GM12878 (cell line): ENCODE measurements at regions not wholly inside any gene's neighbourhood (a gene's known extent, or its start where the extent isn't known, plus 50 kb on each side); places are given as distances from the start of the nearest gene placed in this dataset.

Source experiments
- ATAC-seq: fragments of 200-7000 bp; cut with Tn5 transposase; 3 replicates; pipeline ENCODE4 v1.9.1; 2020; ENCODE audit warnings: mild to moderate bottlenecking, moderate library complexity
- BruUV-seq: library from RNA; stranded (reverse); fragments of 400-500 nt; replicated peaks from 2 replicates; lab custom pipeline; 2021; lab: Mats Ljungman, UMichigan
- CTCF ChIA-PET: fragments of 300-600 bp; sonication (Branson Sonifier 250); formaldehyde crosslinking; extraction: SDS; loops from one replicate; lab custom pipeline; 2021; ENCODE audit warnings: inconsistent platforms; lab: Yijun Ruan, JAX
- POLR2A ChIA-PET: fragments of 350-600 bp; formaldehyde crosslinking; extraction: SDS; loops from one replicate; lab custom pipeline; 2021; ENCODE audit warnings: inconsistent platforms; lab: Charles Lee
- RAD21 ChIA-PET: fragments of 300-600 bp; sonication (Branson Sonifier 250); formaldehyde crosslinking; loops from one replicate; lab custom pipeline; 2023; ENCODE audit warnings: antibody characterized with exemption; ENCODE audit not compliant: unreplicated experiment; lab: Charles Lee
- SMC1A ChIA-PET: fragments of 300-600 bp; sonication (Branson Sonifier 250); formaldehyde crosslinking; loops from one replicate; lab custom pipeline; 2023; ENCODE audit not compliant: unreplicated experiment, uncharacterized antibody; lab: Charles Lee
- DNase-seq: peaks from one replicate; pipeline ENCODE4 v3.0.0-alpha.2; 2011; ENCODE audit warnings: low read depth, low spot score
- FAIRE-seq: peaks from 3 replicates; lab custom pipeline; 2011; peaks lifted over from hg19 to GRCh38; lab: Jason Lieb, UNC
- H2AFZ ChIP-seq: 2 replicates; pipeline ENCODE4 v1.6.0; 2011; ENCODE audit warnings: low read depth, low read length, control low read depth; ENCODE audit not compliant: control insufficient read depth
- H3K27ac ChIP-seq: 2 replicates; pipeline ENCODE4 v1.5.1; 2011; ENCODE audit warnings: control low read depth; ENCODE audit not compliant: control insufficient read depth, insufficient read depth
- H3K27me3 ChIP-seq, 2 experiments: replicated peaks in 1 of 2; 2 replicates each; pipeline versions ENCODE4 v1.6.0 to v1.6.1; 2011; ENCODE audit warnings: low read length in 1 of 2; ENCODE audit not compliant: control insufficient read depth in 2 of 2, insufficient read depth in 2 of 2
- H3K36me3 ChIP-seq, 2 experiments: 2 replicates each; pipeline ENCODE4 v1.5.1; 2011; ENCODE audit warnings: low read length in 1 of 2; ENCODE audit not compliant: control insufficient read depth in 2 of 2, insufficient read depth in 2 of 2
- H3K4me1 ChIP-seq: 2 replicates; pipeline ENCODE4 v1.6.1; 2011; ENCODE audit warnings: mild to moderate bottlenecking, low read length, moderate library complexity, mixed read lengths; ENCODE audit not compliant: control insufficient read depth, insufficient read depth
- H3K4me2 ChIP-seq: 2 replicates; pipeline ENCODE4 v1.6.0; 2011; ENCODE audit warnings: control low read depth; ENCODE audit not compliant: control insufficient read depth, insufficient read depth
- H3K4me3 ChIP-seq: fragments of 200-600 bp; sonication (generic); 2 replicates; pipeline ENCODE4 v1.5.1; 2016
- H3K79me2 ChIP-seq: 2 replicates; pipeline ENCODE4 v1.6.0; 2011; ENCODE audit warnings: low read length; ENCODE audit not compliant: control insufficient read depth, insufficient read depth
- H3K9ac ChIP-seq: 2 replicates; pipeline ENCODE4 v1.8.0; 2011; ENCODE audit warnings: low read length, control low read depth, mixed read lengths; ENCODE audit not compliant: control insufficient read depth, insufficient read depth
- H3K9me3 ChIP-seq: replicated peaks from 3 replicates; pipeline ENCODE4 v1.5.1; 2011; ENCODE audit warnings: mild to moderate bottlenecking, low read length; ENCODE audit not compliant: control insufficient read depth, insufficient read depth
- H4K20me1 ChIP-seq: 2 replicates; pipeline ENCODE4 v1.6.0; 2011; ENCODE audit not compliant: control insufficient read depth, insufficient read depth
- CBX5 ChIP-seq: sonication (generic); IDR thresholded peaks from 2 replicates; pipeline ENCODE4 v1.6.1; 2016; ENCODE audit warnings: low read depth, moderate library complexity, mild to moderate bottlenecking, inconsistent platforms
- EED ChIP-seq: sonication (generic); IDR thresholded peaks from 2 replicates; pipeline ENCODE4 v1.6.1; 2016; ENCODE audit warnings: antibody characterized with exemption, low read depth
- IRF5 ChIP-seq: fragments of 450-650 bp; IDR thresholded peaks from 2 replicates; pipeline ENCODE4 v1.6.1; 2017; ENCODE audit warnings: borderline replicate concordance
- KDM1A ChIP-seq: fragments of 200-600 bp; sonication (generic); IDR thresholded peaks from 2 replicates; pipeline ENCODE4 v1.6.1; 2016; ENCODE audit warnings: borderline replicate concordance
- NFYA ChIP-seq: IDR thresholded peaks from 2 replicates; pipeline ENCODE4 v1.6.1; 2011; ENCODE audit warnings: low read depth, mild to moderate bottlenecking, low read length, improper control_type of control experiment, borderline replicate concordance
- SMAD5 ChIP-seq: IDR thresholded peaks from 2 replicates; pipeline ENCODE4 v1.6.1; 2016; ENCODE audit warnings: antibody characterized with exemption, low read depth
- SREBF1 ChIP-seq: IDR thresholded peaks from 2 replicates; pipeline ENCODE4 v1.6.1; 2012; ENCODE audit warnings: mild to moderate bottlenecking, low read length
- STAT1 ChIP-seq: fragments of 450-650 bp; conservative IDR thresholded peaks from 2 replicates; pipeline ENCODE4 v1.6.1; 2014; ENCODE audit warnings: antibody characterized with exemption, mild to moderate bottlenecking
- TAF1 ChIP-seq: IDR thresholded peaks from 2 replicates; pipeline ENCODE4 v1.6.1; 2011; ENCODE audit warnings: mild to moderate bottlenecking, low read depth, low read length, borderline replicate concordance
- WRNIP1 ChIP-seq: IDR thresholded peaks from 2 replicates; pipeline ENCODE4 v1.6.1; 2011; ENCODE audit warnings: low read depth, low read length, improper control_type of control experiment, borderline replicate concordance
- WGBS: methylation state at CpG from one replicate; pipeline ENCODE4 v1.1.6; 2016; ENCODE audit warnings: low lambda C conversion rate; ENCODE audit not compliant: insufficient replicate concordance, insufficient coverage; ENCODE audit errors: missing lambda C conversion rate; 5-methylcytosine and 5-hydroxymethylcytosine counted together
- in situ Hi-C: fragments of 300-500 bp; cut with MboI; formaldehyde crosslinking; loops from 9 replicates; pipeline ENCODE4 v1.14.3; 2018; ENCODE audit warnings: mixed read lengths
- intact Hi-C: fragments of 100-400 bp; cut with micrococcal nuclease; formaldehyde crosslinking; loops from one replicate; pipeline ENCODE4 v1.14.2; 2022; ENCODE audit not compliant: unreplicated experiment
- TF ChIP-seq, protein P1 (sequence below): IDR thresholded peaks from 2 replicates; pipeline ENCODE4 v1.6.1; 2011; ENCODE audit warnings: borderline replicate concordance, low read depth, mild to moderate bottlenecking, moderate library complexity, mixed read lengths, low read length; ENCODE audit not compliant: insufficient read depth; ENCODE audit errors: extremely low read length

- no peak for ATAC-seq
- ChIA-PET CTCF (no interaction called here), POLR2A (no interaction called here), SMC1A (no interaction called here), RAD21 (no interaction called here)
- Histone ChIP-seq H3K4me2 (no peak overlapping the region), H3K79me2 (no peaks in the 10 kb centered on the region), H4K20me1 (no peaks in the 10 kb centered on the region), H3K27me3 (no peaks in the 10 kb centered on the region), H3K9me3 (no peaks in the 10 kb centered on the region), H3K4me3 (no peak overlapping the region), H2AFZ (no peak overlapping the region), H3K36me3 (no peaks in the 10 kb centered on the region), H3K4me1 (no peaks in the 10 kb centered on the region), H3K9ac (no peak overlapping the region), H3K27ac (no peak overlapping the region)
- 10% methylated on average over 1 of the region's 1 CpG for WGBS
- DNase-seq, result no peak
- in situ Hi-C loops (no loop called here), intact Hi-C loops (no loop called here)
- BruUV-seq, result no TSS peak
- no peak for FAIRE-seq
- TF ChIP-seq TAF1 (no peak), SMAD5 (no peak), KDM1A (no peak), EED (no peak), NFYA (no peak), SREBF1 (no peak), CBX5 (no peak), STAT1 (no peak), WRNIP1 (no peak), IRF5 (no peak)
- TF ChIP-seq, protein P1, sequence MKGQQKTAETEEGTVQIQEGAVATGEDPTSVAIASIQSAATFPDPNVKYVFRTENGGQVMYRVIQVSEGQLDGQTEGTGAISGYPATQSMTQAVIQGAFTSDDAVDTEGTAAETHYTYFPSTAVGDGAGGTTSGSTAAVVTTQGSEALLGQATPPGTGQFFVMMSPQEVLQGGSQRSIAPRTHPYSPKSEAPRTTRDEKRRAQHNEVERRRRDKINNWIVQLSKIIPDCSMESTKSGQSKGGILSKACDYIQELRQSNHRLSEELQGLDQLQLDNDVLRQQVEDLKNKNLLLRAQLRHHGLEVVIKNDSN, result no peak
These were observed 535.4 kb upstream of the NDST4 start for GRCh38 chr4:115648786-115649185.
